Ascending aorta (tissue), 2 donors: ENCODE measurements at regions not wholly inside any gene's neighbourhood (a gene's known extent, or its start where the extent isn't known, plus 50 kb on each side); places are given as distances from the start of the nearest gene placed in this dataset.

Experiments used
- DNase-seq, 2 donors: peaks; one replicate each; pipeline ENCODE4 v3.0.0-alpha.2; 2019; ENCODE audit warnings: low spot score in 2 of 2
- H3K27ac ChIP-seq, 2 donors: fragments of 200-600 bp; sonication (generic); one replicate each; pipeline ENCODE4 v1.5.1; 2016 to 2017; ENCODE audit warnings: mild to moderate bottlenecking in 1 of 2
- H3K27me3 ChIP-seq: fragments of 200-600 bp; sonication (generic); one replicate; pipeline ENCODE4 v1.5.1; 2017
- H3K36me3 ChIP-seq, 2 donors: fragments of 200-600 bp; sonication (generic); one replicate each; pipeline ENCODE4 v1.5.1; 2016
- H3K4me1 ChIP-seq, 2 donors: fragments of 200-600 bp; sonication (generic); one replicate each; pipeline ENCODE4 v1.5.1; 2016 to 2017; ENCODE audit warnings: mild to moderate bottlenecking in 1 of 2
- H3K4me3 ChIP-seq, 2 donors: fragments of 200-600 bp; sonication (generic); one replicate each; pipeline ENCODE4 v1.5.1; 2016 to 2017; ENCODE audit warnings: mild to moderate bottlenecking in 1 of 2
- H3K9me3 ChIP-seq, 2 donors: fragments of 200-600 bp; sonication (generic); one replicate each; pipeline ENCODE4 v1.5.1; 2016
- CTCF ChIP-seq, 3 experiments: fragments of 200-600 bp in 2 of 3; fragments of 450-650 bp in 1 of 3; sonication (generic) in 2 of 3; IDR thresholded peaks; one replicate each; pipeline ENCODE4 v1.5.1; 2016 to 2019; ENCODE audit warnings: antibody characterized with exemption in 3 of 3, mild to moderate bottlenecking in 1 of 3, moderate library complexity in 1 of 3
- intact Hi-C: fragments of 100-400 bp; cut with DNase I; formaldehyde crosslinking; loops from one replicate; pipeline ENCODE4 v1.15.1; 2023

GRCh38 chr11:134585666-134586610 is 173.9 kb upstream of the B3GAT1 start:
- H3K9me3 ChIP-seq, result no peaks in the 10 kb centered on the region
- no peak overlapping the region for H3K27ac ChIP-seq
- TF ChIP-seq CTCF (IDR thresholded peaks at IDR 0.05), result no peak
- no peak for DNase-seq
- no peaks in the 10 kb centered on the region for H3K27me3 ChIP-seq
- H3K36me3 ChIP-seq, result no peaks in the 10 kb centered on the region
- H3K4me1 ChIP-seq, result no peaks in the 10 kb centered on the region
- H3K4me3 ChIP-seq, result no peak overlapping the region
- intact Hi-C loops, result no loop called here

GRCh38 chr11:134584706-134585445 is 172.8 kb upstream of the B3GAT1 start:
- Histone ChIP-seq H3K9me3 (no peaks in the 10 kb centered on the region), H3K27me3 (no peaks in the 10 kb centered on the region), H3K36me3 (no peaks in the 10 kb centered on the region), H3K4me3 (no peak overlapping the region), H3K27ac (no peak overlapping the region), H3K4me1 (no peaks in the 10 kb centered on the region)
- DNase-seq, result no peak
- TF ChIP-seq CTCF (IDR thresholded peaks at IDR 0.05), result no peak
- intact Hi-C loops, result no loop called here

GRCh38 chr11:134584001-134584561 is 172.0 kb upstream of the B3GAT1 start:
- Histone ChIP-seq H3K36me3 (no peaks in the 10 kb centered on the region), H3K27me3 (no peaks in the 10 kb centered on the region), H3K27ac (no peak overlapping the region), H3K9me3 (no peaks in the 10 kb centered on the region), H3K4me3 (no peak overlapping the region), H3K4me1 (no peaks in the 10 kb centered on the region)
- no peak for DNase-seq
- intact Hi-C loops, result no loop called here
- TF ChIP-seq CTCF (IDR thresholded peaks at IDR 0.05), result no peak

- H3K4me1 ChIP-seq, result no peaks in the 10 kb centered on the region
- no peak overlapping the region for H3K4me3 ChIP-seq
- H3K27me3 ChIP-seq, result no peaks in the 10 kb centered on the region
- H3K27ac ChIP-seq, result no peak overlapping the region
- no peaks in the 10 kb centered on the region for H3K9me3 ChIP-seq
- intact Hi-C loops, result no loop called here
- no peak for DNase-seq
- no peak for TF ChIP-seq CTCF (IDR thresholded peaks at IDR 0.05)
- H3K36me3 ChIP-seq, result no peaks in the 10 kb centered on the region
Measured at GRCh38 chr11:134583397-134583990, 171.5 kb upstream of the B3GAT1 start.

- Histone ChIP-seq H3K4me3 (no peak overlapping the region), H3K9me3 (no peaks in the 10 kb centered on the region), H3K4me1 (no peaks in the 10 kb centered on the region), H3K27ac (no peak overlapping the region), H3K36me3 (no peaks in the 10 kb centered on the region), H3K27me3 (no peaks in the 10 kb centered on the region)
- DNase-seq, result no peak
- no peak for TF ChIP-seq CTCF (IDR thresholded peaks at IDR 0.05)
- intact Hi-C loops, result no loop called here
Measured at GRCh38 chr11:134582770-134583095, 170.7 kb upstream of the B3GAT1 start.
